Uterus (tissue), 3 donors: ENCODE measurements at regions not wholly inside any gene's neighbourhood (a gene's known extent, or its start where the extent isn't known, plus 50 kb on each side); places are given as distances from the start of the nearest gene placed in this dataset.

ENCODE experiments used
- DNase-seq, 2 donors: peaks; one replicate each; pipeline ENCODE4 v3.0.0-alpha.2; 2019 to 2020
- H3K27ac ChIP-seq, 2 donors: fragments of 200-600 bp; sonication (generic); 1 replicate in 1 of 2; 2 replicates in 1 of 2; pipeline ENCODE4 v1.5.1; 2016 to 2018
- H3K27me3 ChIP-seq, 2 donors: fragments of 200-600 bp; sonication (generic); one replicate each; pipeline ENCODE4 v1.5.1; 2018 to 2019; ENCODE audit warnings: control low read depth in 1 of 2
- H3K36me3 ChIP-seq, 2 donors: fragments of 200-600 bp; sonication (generic); one replicate each; pipeline ENCODE4 v1.5.1; 2019; ENCODE audit warnings: control low read depth in 1 of 2
- H3K4me1 ChIP-seq, 2 donors: fragments of 200-600 bp; sonication (generic); one replicate each; pipeline ENCODE4 v1.5.1; 2018 to 2019; ENCODE audit warnings: control low read depth in 1 of 2
- H3K4me3 ChIP-seq, 2 donors: fragments of 200-600 bp; sonication (generic); 1 replicate in 1 of 2; 2 replicates in 1 of 2; pipeline ENCODE4 v1.5.1; 2018 to 2019; ENCODE audit warnings: mild to moderate bottlenecking in 1 of 2
- H3K9me3 ChIP-seq, 2 donors: fragments of 200-600 bp; sonication (generic); one replicate each; pipeline ENCODE4 v1.5.1; 2019; ENCODE audit warnings: control low read depth in 1 of 2
- POLR2A ChIP-seq, 2 donors: fragments of 450-650 bp; IDR thresholded peaks; one replicate each; pipeline ENCODE4 v1.6.1; 2016; ENCODE audit warnings: antibody characterized with exemption in 2 of 2, mild to moderate bottlenecking in 1 of 2, moderate library complexity in 1 of 2
- intact Hi-C: fragments of 100-400 bp; cut with DNase I; formaldehyde crosslinking; loops from one replicate; pipeline ENCODE4 v1.15.1; 2023; ENCODE audit warnings: low total_unique reads
- TF ChIP-seq, protein P1 (sequence below), 4 experiments: fragments of 200-600 bp in 2 of 4; fragments of 450-650 bp in 2 of 4; sonication (generic) in 2 of 4; IDR thresholded peaks; one replicate each; pipeline ENCODE4 v1.5.1; 2016 to 2019; ENCODE audit warnings: antibody characterized with exemption in 4 of 4, mild to moderate bottlenecking in 2 of 4, moderate library complexity in 1 of 4
- donor health status: DM: yes; HTN: yes; CAD: no.

DNA sequence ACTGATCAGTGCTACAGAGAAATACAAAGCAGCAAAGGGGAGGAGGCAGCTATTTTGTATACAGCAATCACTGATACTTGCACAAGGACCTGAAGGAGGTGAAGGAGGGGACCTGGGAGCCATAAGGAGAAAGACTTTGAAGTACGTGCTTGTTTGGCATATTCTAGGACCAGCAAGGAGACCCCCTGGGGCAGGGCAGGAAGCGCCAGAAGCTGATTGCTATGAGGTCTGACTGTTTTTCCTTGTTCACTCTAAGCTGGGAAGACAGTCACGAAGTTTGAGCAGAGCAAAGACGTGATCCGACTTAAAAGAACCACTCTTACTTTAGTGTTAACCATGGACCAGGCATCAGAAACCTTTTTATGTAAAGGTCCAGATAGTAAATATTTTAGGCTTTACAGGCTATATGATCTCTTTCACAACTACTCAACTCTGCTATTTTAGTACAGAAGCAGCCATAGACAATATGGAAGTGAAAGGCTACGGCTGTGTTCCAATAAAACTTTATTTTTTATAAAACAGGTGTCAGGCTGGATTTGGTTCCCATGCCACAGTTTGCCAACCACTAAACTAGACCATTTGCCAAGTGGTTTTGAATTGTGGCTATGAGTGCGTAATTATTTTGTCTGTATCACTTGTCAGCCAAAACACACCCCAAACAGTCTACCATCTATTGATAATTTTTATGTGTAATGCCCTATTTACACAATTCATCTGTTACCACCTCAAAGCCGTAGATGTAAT is 217.9 kb downstream of the PRL start:
- Histone ChIP-seq H3K4me1 (peaks cover 5 to 8% of the 10 kb centered on the region in 2 donors), H3K4me3 (no peak overlapping the region), H3K36me3 (no peaks in the 10 kb centered on the region), H3K27me3 (no peaks in the 10 kb centered on the region), H3K9me3 (no peaks in the 10 kb centered on the region), H3K27ac (no peak overlapping the region)
- no peak for DNase-seq
- intact Hi-C loops = no loop called here
- TF ChIP-seq, protein P1, sequence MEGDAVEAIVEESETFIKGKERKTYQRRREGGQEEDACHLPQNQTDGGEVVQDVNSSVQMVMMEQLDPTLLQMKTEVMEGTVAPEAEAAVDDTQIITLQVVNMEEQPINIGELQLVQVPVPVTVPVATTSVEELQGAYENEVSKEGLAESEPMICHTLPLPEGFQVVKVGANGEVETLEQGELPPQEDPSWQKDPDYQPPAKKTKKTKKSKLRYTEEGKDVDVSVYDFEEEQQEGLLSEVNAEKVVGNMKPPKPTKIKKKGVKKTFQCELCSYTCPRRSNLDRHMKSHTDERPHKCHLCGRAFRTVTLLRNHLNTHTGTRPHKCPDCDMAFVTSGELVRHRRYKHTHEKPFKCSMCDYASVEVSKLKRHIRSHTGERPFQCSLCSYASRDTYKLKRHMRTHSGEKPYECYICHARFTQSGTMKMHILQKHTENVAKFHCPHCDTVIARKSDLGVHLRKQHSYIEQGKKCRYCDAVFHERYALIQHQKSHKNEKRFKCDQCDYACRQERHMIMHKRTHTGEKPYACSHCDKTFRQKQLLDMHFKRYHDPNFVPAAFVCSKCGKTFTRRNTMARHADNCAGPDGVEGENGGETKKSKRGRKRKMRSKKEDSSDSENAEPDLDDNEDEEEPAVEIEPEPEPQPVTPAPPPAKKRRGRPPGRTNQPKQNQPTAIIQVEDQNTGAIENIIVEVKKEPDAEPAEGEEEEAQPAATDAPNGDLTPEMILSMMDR (IDR thresholded peaks at IDR 0.05) = no peak
- TF ChIP-seq POLR2A (IDR thresholded peaks at IDR 0.05) = no peak

DNA sequence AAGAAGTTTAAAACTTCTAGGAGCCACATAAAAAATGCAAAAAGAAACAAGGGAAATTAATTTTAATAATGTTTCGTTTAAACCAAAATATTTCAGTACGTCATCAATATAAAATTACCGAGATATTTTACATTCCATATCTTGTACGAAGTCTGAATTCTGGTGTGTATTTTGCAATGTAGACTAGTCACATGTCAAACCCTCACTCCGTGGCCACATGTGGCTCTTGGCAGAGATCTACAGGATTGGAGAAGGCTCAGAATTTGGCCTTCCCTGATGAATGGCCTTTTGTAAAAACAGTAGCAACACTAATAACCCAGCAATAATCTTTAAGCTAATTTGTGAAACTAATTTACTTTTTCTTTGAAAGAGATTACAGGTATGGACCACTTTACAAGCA is 217.1 kb downstream of the PRL start:
- intact Hi-C loops = no loop called here
- H3K27me3 ChIP-seq = no peaks in the 10 kb centered on the region
- no peaks in the 10 kb centered on the region for H3K9me3 ChIP-seq
- H3K4me1 ChIP-seq = peaks cover 5 to 8% of the 10 kb centered on the region in 2 donors
- no peak for DNase-seq
- TF ChIP-seq, protein P1 (IDR thresholded peaks at IDR 0.05) = no peak
- TF ChIP-seq POLR2A (IDR thresholded peaks at IDR 0.05) = no peak
- H3K36me3 ChIP-seq = no peaks in the 10 kb centered on the region
- no peak overlapping the region for H3K27ac ChIP-seq
- no peak overlapping the region for H3K4me3 ChIP-seq

DNA sequence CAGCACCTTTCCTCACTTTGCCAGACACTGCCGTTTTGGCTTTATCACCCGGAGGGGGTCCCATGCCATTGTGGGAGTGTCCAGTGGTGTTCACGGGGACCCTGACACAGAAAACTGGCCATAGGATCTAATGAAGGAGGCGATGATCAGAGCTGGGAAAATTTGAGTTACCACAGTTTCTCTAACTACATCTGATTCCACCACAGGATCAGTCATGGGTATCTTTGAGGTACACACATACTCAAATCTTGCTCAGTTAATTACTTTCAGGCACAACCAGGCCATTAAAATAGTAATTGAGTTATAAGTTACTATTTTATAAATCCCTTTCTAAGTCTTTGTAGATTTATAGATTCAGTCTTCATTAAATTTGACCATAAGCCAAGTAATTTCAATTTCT is 215.1 kb downstream of the PRL start:
- DNase-seq = no peak
- Histone ChIP-seq H3K9me3 (no peaks in the 10 kb centered on the region), H3K27ac (no peak overlapping the region), H3K4me1 (peaks cover 5 to 8% of the 10 kb centered on the region in 2 donors), H3K4me3 (no peak overlapping the region), H3K27me3 (no peaks in the 10 kb centered on the region), H3K36me3 (no peaks in the 10 kb centered on the region)
- TF ChIP-seq, protein P1 (IDR thresholded peaks at IDR 0.05) = no peak
- TF ChIP-seq POLR2A (IDR thresholded peaks at IDR 0.05) = no peak
- intact Hi-C loops = no loop called here

DNA sequence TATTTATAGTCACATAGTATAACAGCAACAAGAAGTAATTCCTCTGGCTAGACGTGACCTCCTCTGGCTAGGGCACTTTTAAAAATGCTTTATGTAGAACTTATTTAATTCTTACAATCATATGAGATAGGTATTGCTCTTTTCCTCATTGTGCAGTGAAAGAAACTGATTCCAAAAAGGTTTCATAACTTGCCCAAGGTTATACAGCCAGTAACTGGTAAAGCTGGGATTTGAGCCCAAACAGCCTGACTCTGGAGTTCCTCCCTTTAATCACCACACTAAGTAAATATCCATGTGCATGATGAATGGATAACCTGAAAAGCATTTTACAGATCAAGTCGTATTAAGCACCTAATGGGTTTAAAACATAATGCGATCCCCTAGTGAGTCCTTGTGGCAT is 214.6 kb downstream of the PRL start:
- no peaks in the 10 kb centered on the region for H3K27me3 ChIP-seq
- no peak for DNase-seq
- H3K4me1 ChIP-seq = peaks cover 5 to 8% of the 10 kb centered on the region in 2 donors
- intact Hi-C loops = no loop called here
- TF ChIP-seq, protein P1 (IDR thresholded peaks at IDR 0.05) = no peak
- TF ChIP-seq POLR2A (IDR thresholded peaks at IDR 0.05) = no peak
- H3K36me3 ChIP-seq = no peaks in the 10 kb centered on the region
- no peaks in the 10 kb centered on the region for H3K9me3 ChIP-seq
- no peak overlapping the region for H3K4me3 ChIP-seq
- no peak overlapping the region for H3K27ac ChIP-seq

DNA sequence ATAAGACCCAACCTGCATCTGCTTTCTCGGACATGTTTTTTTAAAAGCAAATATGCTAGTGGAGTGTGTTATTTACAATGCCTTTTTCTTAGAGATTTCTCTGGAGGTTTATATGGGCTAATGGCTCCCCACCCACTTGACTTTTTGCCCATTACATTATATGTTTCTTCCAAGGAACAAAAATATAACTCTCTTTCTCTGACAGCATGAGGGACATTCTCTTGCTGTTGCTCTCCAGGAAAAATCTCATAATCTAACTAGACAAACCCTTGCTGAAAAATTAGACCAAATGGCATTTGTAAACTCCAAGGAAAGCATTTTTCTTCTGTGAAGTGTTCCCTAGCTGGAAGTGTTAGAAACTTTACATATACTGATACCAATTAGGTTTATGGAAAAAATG is 213.7 kb downstream of the PRL start:
- Histone ChIP-seq H3K4me1 (peaks cover 5 to 8% of the 10 kb centered on the region in 2 donors), H3K4me3 (no peak overlapping the region), H3K27me3 (no peaks in the 10 kb centered on the region), H3K36me3 (no peaks in the 10 kb centered on the region), H3K27ac (no peak overlapping the region), H3K9me3 (no peaks in the 10 kb centered on the region)
- TF ChIP-seq, protein P1 (IDR thresholded peaks at IDR 0.05) = no peak
- TF ChIP-seq POLR2A (IDR thresholded peaks at IDR 0.05) = no peak
- DNase-seq = no peak
- intact Hi-C loops = no loop called here
